HL-60 (cell line): ENCODE measurements at regions not wholly inside any gene's neighbourhood (a gene's known extent, or its start where the extent isn't known, plus 50 kb on each side); places are given as distances from the start of the nearest gene placed in this dataset.

Source experiments
- DNase-seq, 2 experiments: peaks; one replicate each; pipeline ENCODE4 v3.0.0-alpha.2; 2010 to 2020; ENCODE audit warnings: low read depth in 1 of 2, low spot score in 1 of 2
- H3K27ac ChIP-seq: fragments of 250-450 bp; sonication (Bioruptor Pico); replicated peaks from 2 replicates; pipeline ENCODE4 v1.5.1; 2020; ENCODE audit warnings: mild to moderate bottlenecking, moderate library complexity
- H3K27me3 ChIP-seq: fragments of 250-450 bp; sonication (Bioruptor Pico); 2 replicates; pipeline ENCODE4 v1.5.1; 2021; ENCODE audit warnings: mild to moderate bottlenecking, moderate library complexity; ENCODE audit not compliant: insufficient read depth, poor library complexity, severe bottlenecking
- H3K4me3 ChIP-seq: replicated peaks from 2 replicates; pipeline ENCODE4 v1.5.1; 2011; ENCODE audit warnings: mild to moderate bottlenecking, control low read depth, low read length; ENCODE audit not compliant: insufficient read depth
- CTCF ChIP-seq: IDR thresholded peaks from one replicate; pipeline ENCODE4 v1.5.1; 2011; ENCODE audit warnings: low read length, control low read depth, inconsistent platforms; ENCODE audit not compliant: insufficient read depth
- GABPA ChIP-seq: IDR thresholded peaks from 2 replicates; pipeline ENCODE4 v1.6.1; 2012; ENCODE audit warnings: low read depth
- POLR2AphosphoS5 ChIP-seq: IDR thresholded peaks from 2 replicates; pipeline ENCODE4 v1.6.1; 2012; ENCODE audit warnings: low read depth
- REST ChIP-seq: IDR thresholded peaks from 2 replicates; pipeline ENCODE4 v1.6.1; 2012; ENCODE audit warnings: low read depth; ENCODE audit not compliant: insufficient replicate concordance
- SPI1 ChIP-seq: IDR thresholded peaks from 2 replicates; pipeline ENCODE4 v1.6.1; 2012; ENCODE audit warnings: low read depth, mild to moderate bottlenecking, borderline replicate concordance

GRCh38 chr4:35652197-35652596, 592.1 kb downstream of the ARAP2 start:
- Histone ChIP-seq H3K4me3 (no peak overlapping the region), H3K27me3 (no peaks in the 10 kb centered on the region), H3K27ac (no peak overlapping the region)
- no peak for TF ChIP-seq CTCF
- no peak for TF ChIP-seq REST
- no peak for TF ChIP-seq SPI1
- TF ChIP-seq POLR2AphosphoS5 = no peak
- TF ChIP-seq GABPA = no peak
- no peak for DNase-seq

GRCh38 chr4:35653451-35653850, 590.9 kb downstream of the ARAP2 start:
- peak in 1 of 2 experiments; percentile 24 for DNase-seq
- TF ChIP-seq GABPA = no peak
- TF ChIP-seq REST = no peak
- TF ChIP-seq CTCF = no peak
- TF ChIP-seq POLR2AphosphoS5 = no peak
- no peak for TF ChIP-seq SPI1
- Histone ChIP-seq H3K4me3 (no peak overlapping the region), H3K27me3 (no peaks in the 10 kb centered on the region), H3K27ac (no peak overlapping the region)

- no peak for DNase-seq
- H3K27me3 ChIP-seq = no peaks in the 10 kb centered on the region
- H3K27ac ChIP-seq = no peak overlapping the region
- no peak for TF ChIP-seq GABPA
- no peak for TF ChIP-seq POLR2AphosphoS5
- no peak for TF ChIP-seq REST
- TF ChIP-seq CTCF = no peak
- no peak for TF ChIP-seq SPI1
- H3K4me3 ChIP-seq = no peak overlapping the region
Measured at GRCh38 chr4:35673137-35673536, 571.2 kb downstream of the ARAP2 start.
